OCI-LY1 (cell line): ENCODE measurements at regions not wholly inside any gene's neighbourhood (a gene's known extent, or its start where the extent isn't known, plus 50 kb on each side); places are given as distances from the start of the nearest gene placed in this dataset.
"Not testable (repeated sequence)": the region's sequence is repeated elsewhere in the genome, so short reads cannot be mapped to it uniquely, and the experiment has no call there.

Experiments used
- H2AFZ ChIP-seq: fragments of 200-600 bp; sonication (generic), shearing (Covaris generic); 2 replicates; pipeline ENCODE4 v1.6.0; 2014; ENCODE audit warnings: antibody characterized with exemption, mild to moderate bottlenecking, low read length
- H3F3A ChIP-seq: fragments of 200-600 bp; sonication (generic), shearing (Covaris generic); 2 replicates; pipeline ENCODE4 v1.6.0; 2014; ENCODE audit warnings: mild to moderate bottlenecking, antibody characterized with exemption, low read length, moderate library complexity; ENCODE audit not compliant: insufficient read depth
- H3K27ac ChIP-seq: fragments of 200-600 bp; sonication (generic); 2 replicates; pipeline ENCODE4 v1.5.1; 2014; ENCODE audit warnings: low read length, mixed run types, mild to moderate bottlenecking, low read depth; ENCODE audit not compliant: poor library complexity, severe bottlenecking
- H3K27me3 ChIP-seq: fragments of 200-600 bp; sonication (generic); 2 replicates; pipeline ENCODE4 v1.6.0; 2014; ENCODE audit warnings: antibody characterized with exemption, mild to moderate bottlenecking, low read length, moderate library complexity; ENCODE audit not compliant: insufficient read depth
- H3K36me3 ChIP-seq: fragments of 200-600 bp; sonication (generic); 2 replicates; pipeline ENCODE4 v1.6.1; 2014; ENCODE audit warnings: mild to moderate bottlenecking, antibody characterized with exemption, low read length, moderate library complexity, mixed read lengths; ENCODE audit not compliant: insufficient read depth
- H3K4me1 ChIP-seq: fragments of 200-600 bp; sonication (generic); 2 replicates; pipeline ENCODE4 v1.5.1; 2014; ENCODE audit warnings: mild to moderate bottlenecking, low read length, moderate library complexity; ENCODE audit not compliant: insufficient read depth, severe bottlenecking
- H3K4me2 ChIP-seq: fragments of 200-600 bp; sonication (generic), shearing (Covaris generic); 2 replicates; pipeline ENCODE4 v1.6.1; 2014; ENCODE audit warnings: low read length
- H3K4me3 ChIP-seq: fragments of 200-600 bp; sonication (generic); 2 replicates; pipeline ENCODE4 v1.5.1; 2014; ENCODE audit warnings: low read length, low read depth, mild to moderate bottlenecking, mixed read lengths; ENCODE audit not compliant: poor library complexity, severe bottlenecking
- H3K79me2 ChIP-seq: fragments of 200-600 bp; shearing (Covaris generic); 2 replicates; pipeline ENCODE4 v1.6.1; 2016; ENCODE audit warnings: mixed run types, low read length, mixed read lengths; ENCODE audit not compliant: insufficient read depth
- H3K9ac ChIP-seq: fragments of 200-600 bp; sonication (generic), shearing (Covaris generic); 2 replicates; pipeline ENCODE4 v1.6.1; 2014; ENCODE audit warnings: mild to moderate bottlenecking, low read length, mixed read lengths
- H3K9me2 ChIP-seq: fragments of 200-600 bp; sonication (generic), shearing (Covaris generic); 2 replicates; pipeline ENCODE4 v1.6.1; 2014; ENCODE audit warnings: low read depth, mild to moderate bottlenecking, low read length, mixed read lengths
- H3K9me3 ChIP-seq: fragments of 200-600 bp; shearing (Covaris generic); 2 replicates; pipeline ENCODE4 v1.6.1; 2014; ENCODE audit warnings: low read length, mixed read lengths
- H4K20me1 ChIP-seq: fragments of 200-600 bp; sonication (generic), shearing (Covaris generic); 2 replicates; pipeline ENCODE4 v1.6.0; 2016; ENCODE audit warnings: mild to moderate bottlenecking, low read length; ENCODE audit not compliant: insufficient read depth

DNA sequence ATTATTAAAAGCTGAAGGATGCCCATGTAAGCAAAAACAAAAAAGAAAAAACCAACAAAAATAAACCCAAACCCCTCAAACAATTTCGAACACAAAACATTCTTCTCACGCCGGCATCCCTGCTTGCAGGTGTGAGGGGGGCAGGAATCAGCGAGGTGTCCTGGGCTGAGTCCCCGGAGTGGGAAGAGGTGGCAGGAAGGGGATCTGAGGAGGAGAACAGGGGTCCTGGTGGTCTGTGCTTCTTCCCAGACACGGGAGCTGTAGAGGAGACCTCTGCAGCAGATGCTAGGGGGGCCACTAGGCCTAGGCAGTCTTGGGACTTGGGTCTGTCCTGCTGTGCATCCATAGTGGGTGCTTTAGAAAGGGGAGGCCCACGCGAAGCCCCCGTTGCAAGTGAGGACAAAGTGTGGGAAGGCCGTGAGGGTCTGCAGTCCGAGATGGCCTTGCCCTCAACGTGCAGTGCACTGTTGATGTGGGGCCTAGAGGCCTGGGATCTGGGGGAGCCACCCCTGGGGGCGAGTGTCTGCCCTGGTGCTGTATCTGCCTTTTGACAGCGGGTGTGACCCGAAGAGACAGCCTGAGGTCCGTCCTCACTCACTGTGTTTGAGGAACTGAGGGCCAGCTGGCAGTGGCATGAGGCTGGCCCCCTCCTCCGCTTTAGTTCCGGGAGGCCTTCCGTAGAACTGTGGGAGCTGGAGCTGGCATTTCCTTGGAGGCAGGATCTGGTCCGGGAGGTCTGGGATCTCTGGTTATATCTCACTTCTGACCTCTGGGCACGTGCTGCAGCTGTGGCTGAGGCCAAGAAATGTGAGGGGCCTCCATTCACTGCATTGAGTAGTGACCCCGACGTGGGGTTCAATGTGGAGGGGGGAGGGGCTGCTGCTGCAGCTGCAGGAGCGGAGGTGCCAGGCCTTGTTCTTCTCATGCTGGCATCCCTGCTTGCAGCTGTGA is 1371.5 kb downstream of the CDH12 start:
- not testable (repeated sequence) for H3F3A ChIP-seq, H3K79me2 ChIP-seq, H3K27me3 ChIP-seq, H3K4me3 ChIP-seq, H3K9me3 ChIP-seq, H3K9me2 ChIP-seq, H3K36me3 ChIP-seq, H4K20me1 ChIP-seq, H3K27ac ChIP-seq, H3K9ac ChIP-seq, H3K4me1 ChIP-seq, H2AFZ ChIP-seq, H3K4me2 ChIP-seq

DNA sequence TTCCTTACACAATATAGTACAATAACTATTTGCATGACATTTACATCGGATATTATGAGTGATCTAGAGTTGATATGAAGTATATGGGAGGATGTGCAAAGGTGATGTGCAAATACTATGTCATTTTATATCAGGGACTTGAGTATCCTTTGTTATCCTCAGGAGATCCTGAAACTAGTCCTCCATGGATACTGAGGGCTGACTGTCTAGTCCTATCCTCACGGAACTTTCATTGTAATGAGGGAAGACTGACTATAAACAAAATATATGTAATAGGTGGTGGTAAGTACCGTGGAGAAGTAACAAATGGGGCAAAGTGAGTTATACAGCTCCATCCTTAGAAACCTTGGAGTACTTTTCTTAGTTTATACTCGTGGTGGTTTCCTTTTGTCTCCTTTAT is 1373.1 kb downstream of the CDH12 start:
- not testable (repeated sequence) for H3K4me1 ChIP-seq, H3K27ac ChIP-seq, H3K9me2 ChIP-seq, H3K79me2 ChIP-seq, H3K9me3 ChIP-seq, H3K27me3 ChIP-seq, H3K9ac ChIP-seq, H3K4me2 ChIP-seq, H3K36me3 ChIP-seq, H2AFZ ChIP-seq, H4K20me1 ChIP-seq, H3F3A ChIP-seq, H3K4me3 ChIP-seq

DNA sequence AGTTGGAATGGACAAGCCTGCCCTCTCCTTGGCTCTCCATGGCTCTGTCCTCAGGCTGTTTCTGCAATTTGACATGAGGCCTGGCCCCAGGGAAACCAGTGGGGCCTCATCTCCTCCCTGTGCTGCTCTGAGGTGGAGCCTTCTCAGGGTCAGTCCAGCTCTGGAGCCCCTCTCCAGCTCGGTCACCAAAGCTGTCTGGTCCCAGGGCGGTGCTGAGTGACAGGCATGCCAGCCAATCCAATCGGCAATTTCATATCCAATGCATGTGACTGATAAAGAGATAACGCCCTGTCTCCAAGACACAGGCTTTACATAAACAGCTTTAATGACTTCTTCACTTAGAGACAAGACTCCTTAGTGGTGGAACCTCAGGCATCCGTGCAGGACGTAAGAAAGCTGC is 1379.2 kb downstream of the CDH12 start:
- H4K20me1 ChIP-seq, H3K9me2 ChIP-seq, H3K9ac ChIP-seq, H3K4me1 ChIP-seq, H3K27me3 ChIP-seq, H3K27ac ChIP-seq, H3K4me2 ChIP-seq, H3K36me3 ChIP-seq, H3F3A ChIP-seq, H3K79me2 ChIP-seq, H3K4me3 ChIP-seq, H2AFZ ChIP-seq, H3K9me3 ChIP-seq: not testable (repeated sequence)

DNA sequence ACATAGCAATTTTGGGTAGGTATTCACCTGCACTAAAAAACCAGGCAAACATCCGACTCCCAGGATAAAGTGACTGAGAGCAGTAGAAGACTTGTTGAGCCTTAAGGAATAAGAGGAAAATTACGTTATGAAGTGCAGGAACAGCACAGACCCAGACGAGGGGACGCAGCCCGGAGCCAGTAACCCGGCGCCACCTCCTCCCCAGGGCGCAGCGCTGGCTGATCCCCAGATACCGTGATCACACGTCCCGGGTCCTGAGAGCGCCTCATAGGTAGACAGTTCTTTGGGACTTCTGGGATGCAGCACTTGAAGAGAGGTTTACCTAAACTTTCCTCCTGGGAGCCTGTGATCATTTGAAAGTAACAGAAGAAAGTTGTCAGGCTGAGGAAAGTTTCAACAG is 1379.7 kb downstream of the CDH12 start:
- not testable (repeated sequence) for H3K79me2 ChIP-seq, H3K9me3 ChIP-seq, H3K4me1 ChIP-seq, H3K9me2 ChIP-seq, H3K4me3 ChIP-seq, H3K27ac ChIP-seq, H4K20me1 ChIP-seq, H3K27me3 ChIP-seq, H2AFZ ChIP-seq, H3K9ac ChIP-seq, H3K4me2 ChIP-seq, H3F3A ChIP-seq, H3K36me3 ChIP-seq

DNA sequence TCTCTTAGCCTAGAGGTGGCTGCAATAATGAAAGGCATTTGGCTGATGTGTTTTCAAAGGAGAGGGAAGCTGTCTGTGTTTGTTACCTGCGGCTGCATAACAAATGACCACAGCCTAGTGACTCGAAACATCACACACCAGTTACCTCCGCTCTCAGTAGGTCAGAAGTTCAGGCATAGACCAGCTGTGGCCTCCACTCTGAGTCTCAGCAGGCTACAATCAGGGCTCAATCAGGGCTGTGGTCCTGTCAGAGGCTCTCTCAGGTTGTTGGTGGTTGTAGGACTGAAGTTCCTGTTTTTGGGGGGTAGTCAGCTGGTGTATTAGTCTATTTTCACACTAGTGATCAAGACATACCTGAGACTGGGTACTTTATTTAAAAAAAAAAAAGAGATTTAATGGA is 1381.5 kb downstream of the CDH12 start:
- not testable (repeated sequence) for H2AFZ ChIP-seq, H3K27me3 ChIP-seq, H3K27ac ChIP-seq, H3K4me1 ChIP-seq, H3K36me3 ChIP-seq, H3K9ac ChIP-seq, H3K79me2 ChIP-seq, H3K4me2 ChIP-seq, H3F3A ChIP-seq, H3K9me2 ChIP-seq, H3K9me3 ChIP-seq, H3K4me3 ChIP-seq, H4K20me1 ChIP-seq
